ENCODE measurements at regions not wholly inside any gene's neighbourhood (a gene's known extent, or its start where the extent isn't known, plus 50 kb on each side); places are given as distances from the start of the nearest gene placed in this dataset.

DNA sequence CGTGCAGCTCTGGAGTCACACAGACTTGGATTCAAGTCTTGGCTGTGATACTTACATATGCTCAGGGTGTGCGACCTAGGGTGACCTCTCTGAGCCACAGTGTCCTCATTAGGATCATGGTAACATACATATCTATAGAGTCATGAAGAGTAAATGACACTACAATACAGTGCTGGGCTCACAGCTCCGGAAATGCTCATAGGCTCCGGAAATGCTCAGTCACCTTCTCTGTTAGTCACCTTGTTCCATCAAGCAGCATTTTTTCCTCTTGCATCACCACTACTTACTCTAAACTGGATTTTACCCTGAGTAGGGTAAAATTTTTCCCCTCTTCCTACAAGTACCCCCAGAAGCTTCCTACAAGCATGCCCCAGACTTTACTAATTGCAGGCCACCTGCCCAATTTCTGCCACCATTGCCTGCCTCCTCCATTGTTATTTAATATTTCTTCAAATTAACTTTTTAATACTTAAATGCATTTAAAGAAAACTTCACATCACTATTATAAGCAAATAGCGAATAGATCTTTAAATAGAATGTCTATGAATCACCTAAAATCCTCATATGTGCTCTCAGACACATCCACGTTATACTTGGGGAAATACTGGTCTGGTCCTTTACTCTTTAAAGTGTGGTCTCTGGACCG, 147.6 kb upstream of the SPRY4 start:
- no peak for DNase-seq
- no peak overlapping the region for H3K27ac ChIP-seq
- no peak overlapping the region for H3K4me3 ChIP-seq
- intact Hi-C loops (cut with DNase I; ENCODE audit: low total_unique reads): no loop called here
- no peaks in the 10 kb centered on the region for H3K4me1 ChIP-seq
- H3K27me3 ChIP-seq: no peaks in the 10 kb centered on the region
- TF ChIP-seq POLR2A (IDR thresholded peaks at IDR 0.05): no peak
- TF ChIP-seq, protein P1, sequence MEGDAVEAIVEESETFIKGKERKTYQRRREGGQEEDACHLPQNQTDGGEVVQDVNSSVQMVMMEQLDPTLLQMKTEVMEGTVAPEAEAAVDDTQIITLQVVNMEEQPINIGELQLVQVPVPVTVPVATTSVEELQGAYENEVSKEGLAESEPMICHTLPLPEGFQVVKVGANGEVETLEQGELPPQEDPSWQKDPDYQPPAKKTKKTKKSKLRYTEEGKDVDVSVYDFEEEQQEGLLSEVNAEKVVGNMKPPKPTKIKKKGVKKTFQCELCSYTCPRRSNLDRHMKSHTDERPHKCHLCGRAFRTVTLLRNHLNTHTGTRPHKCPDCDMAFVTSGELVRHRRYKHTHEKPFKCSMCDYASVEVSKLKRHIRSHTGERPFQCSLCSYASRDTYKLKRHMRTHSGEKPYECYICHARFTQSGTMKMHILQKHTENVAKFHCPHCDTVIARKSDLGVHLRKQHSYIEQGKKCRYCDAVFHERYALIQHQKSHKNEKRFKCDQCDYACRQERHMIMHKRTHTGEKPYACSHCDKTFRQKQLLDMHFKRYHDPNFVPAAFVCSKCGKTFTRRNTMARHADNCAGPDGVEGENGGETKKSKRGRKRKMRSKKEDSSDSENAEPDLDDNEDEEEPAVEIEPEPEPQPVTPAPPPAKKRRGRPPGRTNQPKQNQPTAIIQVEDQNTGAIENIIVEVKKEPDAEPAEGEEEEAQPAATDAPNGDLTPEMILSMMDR (IDR thresholded peaks at IDR 0.05): no peak
- no peaks in the 10 kb centered on the region for H3K9me3 ChIP-seq
- no peaks in the 10 kb centered on the region for H3K36me3 ChIP-seq

DNA sequence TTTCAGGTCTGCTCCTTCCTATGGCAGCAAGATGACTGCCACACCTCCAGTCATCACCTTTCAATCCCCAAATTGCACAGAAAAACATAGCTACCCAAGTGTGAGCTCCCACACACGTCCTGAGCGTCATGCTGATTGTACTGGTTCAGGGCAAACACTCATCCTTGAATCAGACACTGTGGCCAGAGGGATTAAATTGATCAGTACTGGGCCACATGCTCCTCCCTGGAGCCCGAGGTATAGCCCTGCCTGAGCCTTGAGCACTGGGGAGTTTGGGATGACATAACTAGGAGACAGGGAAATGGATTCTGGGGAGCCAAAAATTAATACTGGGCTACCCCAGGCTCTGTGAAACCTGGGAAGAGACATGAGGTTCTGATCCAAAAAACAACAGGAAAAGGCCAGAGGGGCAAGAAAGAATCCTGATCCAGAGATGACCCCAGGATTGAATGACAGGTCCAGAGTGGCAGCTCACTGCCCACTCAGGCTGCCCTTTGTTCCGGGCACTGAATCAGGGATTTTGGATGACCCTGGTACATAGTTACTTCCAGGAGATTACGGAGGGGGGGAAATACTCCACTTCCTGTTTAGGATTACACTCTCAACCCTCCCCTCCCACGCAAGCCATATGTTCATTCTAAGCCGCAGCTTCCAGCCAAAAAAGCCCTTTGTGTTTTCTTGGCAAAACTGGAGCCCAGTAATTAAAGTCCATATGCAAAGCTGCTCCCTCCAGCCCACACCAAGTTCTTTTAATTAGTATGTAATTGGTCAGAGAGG, 141.6 kb upstream of the SPRY4 start:
- DNase-seq: no peak
- TF ChIP-seq, protein P1 (IDR thresholded peaks at IDR 0.05): no peak
- no peak for TF ChIP-seq POLR2A (IDR thresholded peaks at IDR 0.05)
- H3K36me3 ChIP-seq: no peaks in the 10 kb centered on the region
- no peak overlapping the region for H3K27ac ChIP-seq
- no peaks in the 10 kb centered on the region for H3K27me3 ChIP-seq
- no peaks in the 10 kb centered on the region for H3K4me1 ChIP-seq
- intact Hi-C loops (cut with DNase I; ENCODE audit: low total_unique reads): no loop called here
- no peaks in the 10 kb centered on the region for H3K9me3 ChIP-seq
- H3K4me3 ChIP-seq: no peak overlapping the region

DNA sequence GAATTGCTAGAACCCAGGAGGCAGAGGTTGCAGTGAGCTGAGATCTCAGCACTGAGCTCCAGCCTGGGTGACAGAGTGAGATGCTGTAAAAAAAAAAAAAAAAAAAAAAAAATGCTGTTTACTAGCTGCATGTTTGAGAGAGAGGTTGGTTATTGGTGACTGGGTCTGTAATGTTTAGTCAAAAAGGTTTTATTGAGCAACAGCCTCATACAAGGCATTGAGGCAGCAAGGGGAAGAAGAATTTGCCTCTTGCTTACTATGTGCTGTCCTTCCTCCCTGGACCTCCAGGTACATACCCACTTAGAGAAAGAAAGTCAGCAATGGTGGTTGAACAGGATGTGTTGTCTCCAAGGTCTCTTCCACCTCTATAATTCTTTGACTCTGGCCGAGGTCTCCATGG, 140.7 kb upstream of the SPRY4 start:
- DNase-seq: no peak
- TF ChIP-seq, protein P1 (IDR thresholded peaks at IDR 0.05): no peak
- no peak for TF ChIP-seq POLR2A (IDR thresholded peaks at IDR 0.05)
- H3K36me3 ChIP-seq: no peaks in the 10 kb centered on the region
- H3K27ac ChIP-seq: no peak overlapping the region
- intact Hi-C loops (cut with DNase I; ENCODE audit: low total_unique reads): no loop called here
- H3K4me1 ChIP-seq: no peaks in the 10 kb centered on the region
- H3K27me3 ChIP-seq: no peaks in the 10 kb centered on the region
- H3K9me3 ChIP-seq: no peaks in the 10 kb centered on the region
- H3K4me3 ChIP-seq: no peak overlapping the region

DNA sequence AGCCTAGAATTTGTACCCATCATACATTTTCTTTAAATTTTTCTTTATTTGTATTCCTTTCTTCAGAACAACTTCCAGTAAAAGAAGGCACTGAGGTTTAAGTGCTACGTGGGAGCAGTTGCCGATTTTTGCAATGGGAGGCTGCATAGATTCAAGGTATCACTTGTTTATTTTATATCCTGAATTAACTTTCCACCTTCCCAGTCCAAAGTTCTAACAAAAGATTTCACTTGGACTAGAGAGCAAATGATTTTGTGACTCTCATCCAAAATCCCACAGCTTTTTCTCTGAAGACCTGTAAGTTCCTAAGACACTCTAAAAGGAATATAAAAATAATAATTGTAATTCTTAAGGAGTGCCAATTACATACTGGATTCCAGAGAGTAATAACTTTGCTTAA, 139.1 kb upstream of the SPRY4 start:
- no peak for TF ChIP-seq POLR2A (IDR thresholded peaks at IDR 0.05)
- TF ChIP-seq, protein P1 (IDR thresholded peaks at IDR 0.05): no peak
- H3K27ac ChIP-seq: no peak overlapping the region
- DNase-seq: no peak
- no peaks in the 10 kb centered on the region for H3K9me3 ChIP-seq
- no peaks in the 10 kb centered on the region for H3K36me3 ChIP-seq
- H3K4me1 ChIP-seq: no peaks in the 10 kb centered on the region
- intact Hi-C loops (cut with DNase I; ENCODE audit: low total_unique reads): no loop called here
- H3K27me3 ChIP-seq: no peaks in the 10 kb centered on the region
- no peak overlapping the region for H3K4me3 ChIP-seq

DNA sequence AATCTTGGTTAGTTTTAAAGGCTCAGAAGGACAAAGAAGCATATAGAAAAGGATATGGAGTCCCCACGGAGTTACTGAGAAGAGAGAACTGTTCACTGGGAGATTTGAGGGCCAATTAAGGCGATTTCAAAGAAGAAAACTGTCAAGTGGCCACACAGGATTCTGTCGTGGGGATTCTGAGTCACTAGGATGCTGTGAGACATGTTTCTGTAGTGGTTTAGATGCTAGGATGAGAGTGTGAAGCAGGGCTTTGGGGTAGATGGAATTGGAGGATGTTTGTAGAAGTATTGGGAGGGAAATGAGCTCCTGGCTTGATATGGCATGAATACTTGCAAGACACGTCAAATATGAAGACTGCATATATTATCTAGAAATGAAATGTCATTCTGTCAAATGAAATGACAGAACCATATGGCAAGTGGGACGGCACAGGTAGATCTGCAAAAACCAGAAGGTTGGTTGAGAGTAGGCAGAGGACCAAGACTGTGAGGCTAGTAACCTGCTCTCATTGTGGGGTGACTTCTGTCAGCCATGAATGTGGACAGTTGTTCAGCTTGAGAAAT, 136.3 kb upstream of the SPRY4 start:
- H3K4me3 ChIP-seq: no peak overlapping the region
- no peaks in the 10 kb centered on the region for H3K27me3 ChIP-seq
- no peak for DNase-seq
- no peaks in the 10 kb centered on the region for H3K4me1 ChIP-seq
- intact Hi-C loops (cut with DNase I; ENCODE audit: low total_unique reads): no loop called here
- no peaks in the 10 kb centered on the region for H3K36me3 ChIP-seq
- no peaks in the 10 kb centered on the region for H3K9me3 ChIP-seq
- TF ChIP-seq POLR2A (IDR thresholded peaks at IDR 0.05): no peak
- TF ChIP-seq, protein P1 (IDR thresholded peaks at IDR 0.05): no peak
- no peak overlapping the region for H3K27ac ChIP-seq
